Type B pancreatic cell (in vitro differentiated cells): ENCODE measurements at regions not wholly inside any gene's neighbourhood (a gene's known extent, or its start where the extent isn't known, plus 50 kb on each side); places are given as distances from the start of the nearest gene placed in this dataset.

Experiments used
- DNase-seq: peaks from one replicate; pipeline ENCODE4 v3.0.0; 2021; ENCODE audit warnings: mixed read lengths; ENCODE audit not compliant: unreplicated experiment; ENCODE audit errors: extremely low spot score
- H3K27ac Mint-ChIP-seq: 2 replicates; pipeline ENCODE4 v1.8.0; 2021; ENCODE audit warnings: mild to moderate bottlenecking, mixed read lengths
- H3K27me3 Mint-ChIP-seq: 2 replicates; pipeline ENCODE4 v1.8.0; 2021; ENCODE audit warnings: mixed read lengths
- H3K36me3 Mint-ChIP-seq: 2 replicates; pipeline ENCODE4 v1.8.0; 2021; ENCODE audit warnings: mixed read lengths
- H3K4me1 Mint-ChIP-seq: one replicate; pipeline ENCODE4 v1.8.0; 2021; ENCODE audit warnings: mixed read lengths; ENCODE audit not compliant: unreplicated experiment
- H3K4me3 Mint-ChIP-seq: 2 replicates; pipeline ENCODE4 v1.8.0; 2021; ENCODE audit warnings: mild to moderate bottlenecking, mixed read lengths
- H3K9me3 Mint-ChIP-seq: 2 replicates; pipeline ENCODE4 v1.8.0; 2021; ENCODE audit warnings: mixed read lengths
- CTCF ChIP-seq: fragments of 200-600 bp; sonication (generic); conservative IDR thresholded peaks from 2 replicates; pipeline ENCODE4 v1.5.0; 2021; ENCODE audit warnings: antibody characterized with exemption, mild to moderate bottlenecking

GRCh38 chr13:103403814-103404213 is 337.6 kb upstream of the SLC10A2 start:
- TF ChIP-seq CTCF, result no peak
- H3K27ac Mint-ChIP-seq, result no peak overlapping the region
- H3K27me3 Mint-ChIP-seq, result no peaks in the 10 kb centered on the region
- H3K9me3 Mint-ChIP-seq, result no peaks in the 10 kb centered on the region
- no peaks in the 10 kb centered on the region for H3K36me3 Mint-ChIP-seq
- no peak for DNase-seq
- no peaks in the 10 kb centered on the region for H3K4me1 Mint-ChIP-seq
- H3K4me3 Mint-ChIP-seq, result no peak overlapping the region

GRCh38 chr13:103403148-103403740 is 337.0 kb upstream of the SLC10A2 start:
- DNase-seq, result no peak
- no peaks in the 10 kb centered on the region for H3K4me1 Mint-ChIP-seq
- H3K36me3 Mint-ChIP-seq, result no peaks in the 10 kb centered on the region
- H3K9me3 Mint-ChIP-seq, result no peaks in the 10 kb centered on the region
- no peaks in the 10 kb centered on the region for H3K27me3 Mint-ChIP-seq
- no peak for TF ChIP-seq CTCF
- no peak overlapping the region for H3K27ac Mint-ChIP-seq
- H3K4me3 Mint-ChIP-seq, result no peak overlapping the region

GRCh38 chr13:103395139-103395538 is 328.9 kb upstream of the SLC10A2 start:
- Mint-ChIP-seq H3K27ac (no peak overlapping the region), H3K4me1 (no peaks in the 10 kb centered on the region), H3K27me3 (no peaks in the 10 kb centered on the region), H3K9me3 (no peaks in the 10 kb centered on the region), H3K4me3 (no peak overlapping the region), H3K36me3 (no peaks in the 10 kb centered on the region)
- TF ChIP-seq CTCF, result no peak
- no peak for DNase-seq

GRCh38 chr13:103394618-103395017 is 328.4 kb upstream of the SLC10A2 start:
- Mint-ChIP-seq H3K4me3 (no peak overlapping the region), H3K36me3 (no peaks in the 10 kb centered on the region), H3K4me1 (no peaks in the 10 kb centered on the region), H3K27ac (no peak overlapping the region), H3K9me3 (no peaks in the 10 kb centered on the region), H3K27me3 (no peaks in the 10 kb centered on the region)
- no peak for DNase-seq
- TF ChIP-seq CTCF, result no peak

- Mint-ChIP-seq H3K27ac (no peak overlapping the region), H3K36me3 (no peaks in the 10 kb centered on the region), H3K4me1 (no peaks in the 10 kb centered on the region), H3K4me3 (no peak overlapping the region), H3K9me3 (no peaks in the 10 kb centered on the region), H3K27me3 (no peaks in the 10 kb centered on the region)
- TF ChIP-seq CTCF, result no peak
- DNase-seq, result no peak
Observed at GRCh38 chr13:103391936-103392335, 325.7 kb upstream of the SLC10A2 start.

GRCh38 chr13:103388839-103389238 is 322.6 kb upstream of the SLC10A2 start:
- no peaks in the 10 kb centered on the region for H3K36me3 Mint-ChIP-seq
- H3K27me3 Mint-ChIP-seq, result no peaks in the 10 kb centered on the region
- H3K27ac Mint-ChIP-seq, result no peak overlapping the region
- no peaks in the 10 kb centered on the region for H3K4me1 Mint-ChIP-seq
- no peak overlapping the region for H3K4me3 Mint-ChIP-seq
- TF ChIP-seq CTCF, result peak; percentile 43
- no peak for DNase-seq
- no peaks in the 10 kb centered on the region for H3K9me3 Mint-ChIP-seq
